ENCODE measurements at regions not wholly inside any gene's neighbourhood (a gene's known extent, or its start where the extent isn't known, plus 50 kb on each side); places are given as distances from the start of the nearest gene placed in this dataset.

DNA sequence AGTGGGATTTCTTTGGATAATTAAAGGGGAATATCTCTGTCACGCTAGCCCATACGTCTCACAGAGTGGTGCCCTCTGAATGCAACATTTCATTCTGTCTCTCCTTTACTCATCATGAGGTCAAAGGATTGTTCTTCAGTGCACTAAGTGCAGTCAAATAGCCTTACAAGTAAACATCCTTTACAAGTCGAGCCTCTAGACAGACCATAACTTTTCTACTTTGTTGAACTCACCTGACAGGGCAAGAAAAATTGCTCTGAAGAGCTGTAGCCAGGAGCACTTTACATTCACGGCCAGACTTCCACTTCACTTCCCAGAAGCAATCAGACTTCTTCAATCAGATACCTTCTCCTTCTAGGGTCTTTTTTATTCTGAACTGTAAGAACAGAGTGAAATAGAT lies 768.0 kb upstream of the TMPRSS15 start:
- TF ChIP-seq, protein P1, sequence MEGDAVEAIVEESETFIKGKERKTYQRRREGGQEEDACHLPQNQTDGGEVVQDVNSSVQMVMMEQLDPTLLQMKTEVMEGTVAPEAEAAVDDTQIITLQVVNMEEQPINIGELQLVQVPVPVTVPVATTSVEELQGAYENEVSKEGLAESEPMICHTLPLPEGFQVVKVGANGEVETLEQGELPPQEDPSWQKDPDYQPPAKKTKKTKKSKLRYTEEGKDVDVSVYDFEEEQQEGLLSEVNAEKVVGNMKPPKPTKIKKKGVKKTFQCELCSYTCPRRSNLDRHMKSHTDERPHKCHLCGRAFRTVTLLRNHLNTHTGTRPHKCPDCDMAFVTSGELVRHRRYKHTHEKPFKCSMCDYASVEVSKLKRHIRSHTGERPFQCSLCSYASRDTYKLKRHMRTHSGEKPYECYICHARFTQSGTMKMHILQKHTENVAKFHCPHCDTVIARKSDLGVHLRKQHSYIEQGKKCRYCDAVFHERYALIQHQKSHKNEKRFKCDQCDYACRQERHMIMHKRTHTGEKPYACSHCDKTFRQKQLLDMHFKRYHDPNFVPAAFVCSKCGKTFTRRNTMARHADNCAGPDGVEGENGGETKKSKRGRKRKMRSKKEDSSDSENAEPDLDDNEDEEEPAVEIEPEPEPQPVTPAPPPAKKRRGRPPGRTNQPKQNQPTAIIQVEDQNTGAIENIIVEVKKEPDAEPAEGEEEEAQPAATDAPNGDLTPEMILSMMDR (IDR thresholded peaks at IDR 0.05): no peak
- no peak for TF ChIP-seq POLR2A (IDR thresholded peaks at IDR 0.05)
